Nephron progenitor cell (in vitro differentiated cells): ENCODE measurements at regions not wholly inside any gene's neighbourhood (a gene's known extent, or its start where the extent isn't known, plus 50 kb on each side); places are given as distances from the start of the nearest gene placed in this dataset.

Experiments
- DNase-seq: peaks from one replicate; pipeline ENCODE4 v3.0.0; 2021
- H3K27ac Mint-ChIP-seq: 2 replicates; pipeline ENCODE4 v1.8.0; 2021; ENCODE audit warnings: mild to moderate bottlenecking, moderate library complexity, mixed read lengths
- H3K27me3 Mint-ChIP-seq: 2 replicates; pipeline ENCODE4 v1.8.0; 2021; ENCODE audit warnings: mild to moderate bottlenecking, low read depth, mixed read lengths; ENCODE audit not compliant: poor library complexity
- H3K36me3 Mint-ChIP-seq: 2 replicates; pipeline ENCODE4 v1.8.0; 2021; ENCODE audit warnings: low read depth, mixed read lengths
- H3K4me1 Mint-ChIP-seq: 2 replicates; pipeline ENCODE4 v1.8.0; 2021; ENCODE audit warnings: mixed read lengths
- H3K4me3 Mint-ChIP-seq: 2 replicates; pipeline ENCODE4 v1.8.0; 2021; ENCODE audit warnings: mild to moderate bottlenecking, moderate library complexity, mixed read lengths
- H3K9me3 Mint-ChIP-seq: 2 replicates; pipeline ENCODE4 v1.8.0; 2021; ENCODE audit warnings: mild to moderate bottlenecking, moderate library complexity, mixed read lengths
- TF ChIP-seq, protein P1 (sequence below): fragments of 200-600 bp; sonication (generic); IDR thresholded peaks from 2 replicates; pipeline ENCODE4 v1.5.0; 2021; ENCODE audit warnings: antibody characterized with exemption

DNA sequence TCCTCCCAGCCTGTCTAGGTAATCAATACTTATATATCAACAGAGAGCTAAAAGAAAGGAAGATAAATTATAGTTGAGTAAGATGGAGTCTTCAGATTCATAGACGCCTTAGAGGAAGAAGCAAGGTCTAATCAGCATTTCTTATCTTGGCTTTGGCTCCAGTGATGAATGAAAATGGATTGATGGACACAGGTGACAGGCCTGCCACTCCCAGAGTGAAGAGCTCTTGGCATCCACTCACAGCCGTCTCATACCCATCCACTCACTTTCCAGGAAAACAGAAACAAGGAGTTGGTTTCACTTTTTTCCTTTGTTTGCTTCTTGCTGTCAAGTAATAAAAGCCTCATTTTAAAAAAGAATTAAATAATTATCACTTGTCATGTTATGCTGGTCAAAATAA, 168.2 kb downstream of the MFSD1 start:
- DNase-seq, result no peak

GRCh38 chr3:158974904-158975303, 173.1 kb downstream of the MFSD1 start:
- Mint-ChIP-seq H3K27me3 (peaks cover 8% of the 10 kb centered on the region), H3K27ac (no peak overlapping the region), H3K4me1 (peaks cover 6% of the 10 kb centered on the region), H3K36me3 (no peaks in the 10 kb centered on the region), H3K9me3 (no peaks in the 10 kb centered on the region), H3K4me3 (no peak overlapping the region)
- TF ChIP-seq, protein P1, sequence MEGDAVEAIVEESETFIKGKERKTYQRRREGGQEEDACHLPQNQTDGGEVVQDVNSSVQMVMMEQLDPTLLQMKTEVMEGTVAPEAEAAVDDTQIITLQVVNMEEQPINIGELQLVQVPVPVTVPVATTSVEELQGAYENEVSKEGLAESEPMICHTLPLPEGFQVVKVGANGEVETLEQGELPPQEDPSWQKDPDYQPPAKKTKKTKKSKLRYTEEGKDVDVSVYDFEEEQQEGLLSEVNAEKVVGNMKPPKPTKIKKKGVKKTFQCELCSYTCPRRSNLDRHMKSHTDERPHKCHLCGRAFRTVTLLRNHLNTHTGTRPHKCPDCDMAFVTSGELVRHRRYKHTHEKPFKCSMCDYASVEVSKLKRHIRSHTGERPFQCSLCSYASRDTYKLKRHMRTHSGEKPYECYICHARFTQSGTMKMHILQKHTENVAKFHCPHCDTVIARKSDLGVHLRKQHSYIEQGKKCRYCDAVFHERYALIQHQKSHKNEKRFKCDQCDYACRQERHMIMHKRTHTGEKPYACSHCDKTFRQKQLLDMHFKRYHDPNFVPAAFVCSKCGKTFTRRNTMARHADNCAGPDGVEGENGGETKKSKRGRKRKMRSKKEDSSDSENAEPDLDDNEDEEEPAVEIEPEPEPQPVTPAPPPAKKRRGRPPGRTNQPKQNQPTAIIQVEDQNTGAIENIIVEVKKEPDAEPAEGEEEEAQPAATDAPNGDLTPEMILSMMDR, result no peak
- no peak for DNase-seq

More for the DNA sequence above, 168.2 kb downstream of the MFSD1 start:
- H3K4me3 Mint-ChIP-seq, result no peak overlapping the region
- no peak overlapping the region for H3K27ac Mint-ChIP-seq
- no peaks in the 10 kb centered on the region for H3K4me1 Mint-ChIP-seq
- H3K36me3 Mint-ChIP-seq, result no peaks in the 10 kb centered on the region
- H3K9me3 Mint-ChIP-seq, result no peaks in the 10 kb centered on the region
- peaks cover 11% of the 10 kb centered on the region for H3K27me3 Mint-ChIP-seq
- TF ChIP-seq, protein P1, result no peak

DNA sequence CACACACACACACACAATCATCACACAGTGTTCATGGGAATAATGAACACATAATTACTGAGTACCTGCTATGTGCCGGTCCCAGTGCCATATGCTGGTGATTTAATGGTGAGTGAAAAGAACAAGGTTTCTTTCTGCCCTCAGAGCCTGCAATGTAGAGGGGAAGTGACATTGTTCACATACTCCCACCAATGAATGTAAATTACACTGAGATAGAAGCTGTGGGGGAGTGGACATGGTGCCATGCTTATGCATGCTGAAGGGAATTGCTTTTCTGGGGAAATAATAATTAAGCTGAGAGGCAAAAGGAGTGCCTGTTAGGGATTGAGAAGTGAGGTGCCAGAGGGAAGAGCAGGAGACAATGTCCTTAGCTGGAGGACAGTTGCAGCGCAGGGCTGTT, 175.1 kb downstream of the MFSD1 start:
- H3K27ac Mint-ChIP-seq, result peak overlapping the region; percentile 37
- TF ChIP-seq, protein P1, result no peak
- peaks cover 4% of the 10 kb centered on the region for H3K27me3 Mint-ChIP-seq
- H3K4me1 Mint-ChIP-seq, result peaks cover 6% of the 10 kb centered on the region
- H3K36me3 Mint-ChIP-seq, result no peaks in the 10 kb centered on the region
- no peak overlapping the region for H3K4me3 Mint-ChIP-seq
- DNase-seq, result no peak
- peaks cover 3% of the 10 kb centered on the region for H3K9me3 Mint-ChIP-seq

DNA sequence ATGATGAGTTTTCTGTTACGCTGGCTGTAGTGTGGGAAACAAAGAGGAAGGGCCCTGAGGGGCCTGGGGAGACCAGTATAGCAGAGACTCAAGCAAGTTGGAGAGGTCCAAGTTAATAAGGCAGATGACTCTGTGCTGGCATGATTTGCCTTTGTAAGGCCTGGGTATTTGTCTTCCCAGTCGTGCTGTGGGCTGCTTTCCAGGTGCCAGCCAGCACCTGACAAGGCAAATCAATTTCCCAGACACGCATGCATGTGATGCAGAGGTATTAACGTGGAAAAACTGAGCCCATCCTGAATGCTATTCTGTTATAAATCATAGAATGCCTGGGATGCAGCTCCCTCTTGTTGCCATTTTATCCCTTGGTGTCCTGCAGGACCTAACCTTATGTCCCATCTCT, 175.6 kb downstream of the MFSD1 start:
- H3K27ac Mint-ChIP-seq, result peak overlapping the region; percentile 5
- no peak for DNase-seq
- TF ChIP-seq, protein P1, result no peak
- peaks cover 3% of the 10 kb centered on the region for H3K9me3 Mint-ChIP-seq
- H3K36me3 Mint-ChIP-seq, result no peaks in the 10 kb centered on the region
- no peak overlapping the region for H3K4me3 Mint-ChIP-seq
- peaks cover 4% of the 10 kb centered on the region for H3K27me3 Mint-ChIP-seq
- peaks cover 6% of the 10 kb centered on the region for H3K4me1 Mint-ChIP-seq

DNA sequence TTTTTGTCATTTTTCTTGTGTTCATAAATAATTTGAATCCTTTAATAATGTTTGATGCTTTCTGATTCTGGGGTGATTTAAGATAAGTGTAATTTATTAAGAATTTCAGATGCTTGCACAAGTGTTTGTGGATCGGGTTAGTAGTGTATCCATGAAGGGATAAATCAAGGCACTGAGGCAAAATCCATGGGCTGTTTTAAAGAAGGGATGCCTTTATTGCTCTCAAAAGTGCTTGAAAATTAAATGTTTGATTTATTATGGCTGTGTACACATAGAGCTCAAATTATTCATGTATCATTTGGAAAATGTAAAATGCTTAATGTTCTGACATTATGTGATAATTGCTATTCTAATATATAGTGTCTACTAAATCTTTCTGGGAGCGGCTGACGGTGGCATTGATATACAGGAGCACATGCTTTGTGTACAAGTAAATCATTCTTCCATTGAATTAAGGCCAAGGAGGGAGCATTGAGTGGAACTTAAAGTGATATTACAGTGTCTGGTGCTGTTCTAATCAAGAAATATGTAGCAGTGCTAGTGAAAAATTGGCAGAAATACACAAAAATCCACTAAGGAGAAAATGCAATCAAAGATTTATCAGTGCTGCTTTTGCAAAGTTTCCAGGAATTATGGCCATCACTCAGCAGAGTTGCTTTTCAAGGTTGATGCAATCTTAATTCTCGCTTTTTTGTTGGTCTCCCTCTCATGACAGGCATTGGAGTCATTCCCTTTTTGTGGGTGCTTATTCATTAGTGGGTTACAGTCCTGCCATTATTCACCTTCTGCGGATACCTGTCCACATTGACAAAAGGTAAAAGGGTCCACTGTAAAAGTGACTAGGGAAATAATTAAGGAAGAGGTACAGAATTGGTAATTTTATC, 181.6 kb downstream of the MFSD1 start:
- Mint-ChIP-seq H3K4me3 (no peak overlapping the region), H3K36me3 (no peaks in the 10 kb centered on the region), H3K4me1 (no peaks in the 10 kb centered on the region)

More for the DNA sequence above, 181.6 kb downstream of the MFSD1 start:
- H3K27ac Mint-ChIP-seq, result no peak overlapping the region
- DNase-seq, result no peak
- TF ChIP-seq, protein P1, result no peak
- peaks cover 19% of the 10 kb centered on the region for H3K9me3 Mint-ChIP-seq
- peaks cover 5% of the 10 kb centered on the region for H3K27me3 Mint-ChIP-seq
